ENCODE measurements at regions not wholly inside any gene's neighbourhood (a gene's known extent, or its start where the extent isn't known, plus 50 kb on each side); places are given as distances from the start of the nearest gene placed in this dataset.
"Not testable (repeated sequence)": the region's sequence is repeated elsewhere in the genome, so short reads cannot be mapped to it uniquely, and the experiment has no call there.

- not testable (repeated sequence) for TF ChIP-seq CTCF, POLR2A (IDR thresholded peaks at IDR 0.05)
Observed at GRCh38 chr11:81227409-81227808, 1506.3 kb downstream of the FAM181B start.
